ENCODE measurements at regions not wholly inside any gene's neighbourhood (a gene's known extent, or its start where the extent isn't known, plus 50 kb on each side); places are given as distances from the start of the nearest gene placed in this dataset.

GRCh38 chr5:5066276-5067186, 73.6 kb upstream of the ADAMTS16 start:
- no peak for TF ChIP-seq CTCF (IDR thresholded peaks at IDR 0.05; ENCODE audit: partially characterized antibody, unreplicated experiment)
- H3K4me3 Mint-ChIP-seq (ENCODE audit: unreplicated experiment) = no peak overlapping the region

GRCh38 chr5:5069851-5070250, 70.3 kb upstream of the ADAMTS16 start:
- Mint-ChIP-seq H3K27ac (ENCODE audit: unreplicated experiment) (no peak overlapping the region), H3K4me1 (ENCODE audit: low read depth, unreplicated experiment) (no peaks in the 10 kb centered on the region), H3K9me3 (ENCODE audit: unreplicated experiment) (peaks cover 7% of the 10 kb centered on the region), H3K36me3 (ENCODE audit: unreplicated experiment) (peaks cover 4% of the 10 kb centered on the region), H3K27me3 (ENCODE audit: unreplicated experiment) (no peaks in the 10 kb centered on the region), H3K4me3 (ENCODE audit: unreplicated experiment) (no peak overlapping the region)
- no peak for TF ChIP-seq CTCF (IDR thresholded peaks at IDR 0.05; ENCODE audit: partially characterized antibody, unreplicated experiment)
- DNase-seq = no peak

More at GRCh38 chr5:5066276-5067186, 73.6 kb upstream of the ADAMTS16 start:
- H3K27me3 Mint-ChIP-seq (ENCODE audit: unreplicated experiment) = no peaks in the 10 kb centered on the region
- no peak overlapping the region for H3K27ac Mint-ChIP-seq (ENCODE audit: unreplicated experiment)
- peaks cover 1% of the 10 kb centered on the region for H3K4me1 Mint-ChIP-seq (ENCODE audit: low read depth, unreplicated experiment)
- no peak for DNase-seq
- H3K9me3 Mint-ChIP-seq (ENCODE audit: unreplicated experiment) = peaks cover 3% of the 10 kb centered on the region
- H3K36me3 Mint-ChIP-seq (ENCODE audit: unreplicated experiment) = no peaks in the 10 kb centered on the region

GRCh38 chr5:5071554-5071953, 68.6 kb upstream of the ADAMTS16 start:
- peaks cover 4% of the 10 kb centered on the region for H3K36me3 Mint-ChIP-seq (ENCODE audit: unreplicated experiment)
- no peaks in the 10 kb centered on the region for H3K4me1 Mint-ChIP-seq (ENCODE audit: low read depth, unreplicated experiment)
- H3K27me3 Mint-ChIP-seq (ENCODE audit: unreplicated experiment) = no peaks in the 10 kb centered on the region
- H3K27ac Mint-ChIP-seq (ENCODE audit: unreplicated experiment) = no peak overlapping the region
- H3K9me3 Mint-ChIP-seq (ENCODE audit: unreplicated experiment) = peaks cover 3% of the 10 kb centered on the region
- no peak for DNase-seq
- H3K4me3 Mint-ChIP-seq (ENCODE audit: unreplicated experiment) = no peak overlapping the region
- TF ChIP-seq CTCF (IDR thresholded peaks at IDR 0.05; ENCODE audit: partially characterized antibody, unreplicated experiment) = no peak

- Mint-ChIP-seq H3K27me3 (ENCODE audit: unreplicated experiment) (peaks cover 2% of the 10 kb centered on the region), H3K36me3 (ENCODE audit: unreplicated experiment) (peaks cover 4% of the 10 kb centered on the region), H3K4me1 (ENCODE audit: low read depth, unreplicated experiment) (peaks cover 3% of the 10 kb centered on the region), H3K4me3 (ENCODE audit: unreplicated experiment) (no peak overlapping the region), H3K27ac (ENCODE audit: unreplicated experiment) (no peak overlapping the region), H3K9me3 (ENCODE audit: unreplicated experiment) (peaks cover 5% of the 10 kb centered on the region)
- no peak for TF ChIP-seq CTCF (IDR thresholded peaks at IDR 0.05; ENCODE audit: partially characterized antibody, unreplicated experiment)
- no peak for DNase-seq
Observed at GRCh38 chr5:5077236-5077635, 62.9 kb upstream of the ADAMTS16 start.

Data from glutamatergic neuron (in vitro differentiated cells).